ENCODE measurements at regions not wholly inside any gene's neighbourhood (a gene's known extent, or its start where the extent isn't known, plus 50 kb on each side); places are given as distances from the start of the nearest gene placed in this dataset.

GRCh38 chr15:46856839-46857502 is 860.3 kb upstream of the SEMA6D start:
- no peak for DNase-seq (ENCODE audit: low read depth)

GRCh38 chr15:46858150-46858549 is 859.2 kb upstream of the SEMA6D start:
- DNase-seq (ENCODE audit: low read depth): no peak

GRCh38 chr15:46861796-46862195 is 855.5 kb upstream of the SEMA6D start:
- DNase-seq (ENCODE audit: low read depth): no peak

- DNase-seq (ENCODE audit: low read depth): no peak
Observed at GRCh38 chr15:46865155-46865554, 852.1 kb upstream of the SEMA6D start.

GRCh38 chr15:46872286-46872980 is 844.9 kb upstream of the SEMA6D start:
- DNase-seq (ENCODE audit: low read depth): no peak

GRCh38 chr15:46872981-46873330 is 844.3 kb upstream of the SEMA6D start:
- DNase-seq (ENCODE audit: low read depth): no peak

- DNase-seq (ENCODE audit: low read depth): no peak
Observed at GRCh38 chr15:46879032-46879770, 838.1 kb upstream of the SEMA6D start.

- DNase-seq (ENCODE audit: low read depth): no peak
Observed at GRCh38 chr15:46880791-46881190, 836.5 kb upstream of the SEMA6D start.

GRCh38 chr15:46892621-46893160 is 824.6 kb upstream of the SEMA6D start:
- DNase-seq (ENCODE audit: low read depth): no peak

GRCh38 chr15:46894644-46895043 is 822.7 kb upstream of the SEMA6D start:
- no peak for DNase-seq (ENCODE audit: low read depth)

GRCh38 chr15:46897266-46897665 is 820.0 kb upstream of the SEMA6D start:
- no peak for DNase-seq (ENCODE audit: low read depth)

GRCh38 chr15:46901001-46901400 is 816.3 kb upstream of the SEMA6D start:
- no peak for DNase-seq (ENCODE audit: low read depth)

- no peak for DNase-seq (ENCODE audit: low read depth)
Observed at GRCh38 chr15:46917721-46918252, 799.5 kb upstream of the SEMA6D start.

- DNase-seq (ENCODE audit: low read depth): no peak
Observed at GRCh38 chr15:46918462-46919140, 798.7 kb upstream of the SEMA6D start.

- no peak for DNase-seq (ENCODE audit: low read depth)
Observed at GRCh38 chr15:46921891-46922290, 795.4 kb upstream of the SEMA6D start.

GRCh38 chr15:46930426-46930825 is 786.9 kb upstream of the SEMA6D start:
- no peak for DNase-seq (ENCODE audit: low read depth)

GRCh38 chr15:46933332-46933731 is 784.0 kb upstream of the SEMA6D start:
- DNase-seq (ENCODE audit: low read depth): no peak

- DNase-seq (ENCODE audit: low read depth): no peak
Observed at GRCh38 chr15:46934851-46935250, 782.5 kb upstream of the SEMA6D start.

GRCh38 chr15:46938169-46938568 is 779.1 kb upstream of the SEMA6D start:
- no peak for DNase-seq (ENCODE audit: low read depth)

- no peak for DNase-seq (ENCODE audit: low read depth)
Observed at GRCh38 chr15:46941241-46941640, 776.1 kb upstream of the SEMA6D start.

GRCh38 chr15:46946953-46947352 is 770.4 kb upstream of the SEMA6D start:
- DNase-seq (ENCODE audit: low read depth): no peak

GRCh38 chr15:46955576-46955975 is 761.7 kb upstream of the SEMA6D start:
- DNase-seq (ENCODE audit: low read depth): no peak
